A673 (cell line): ENCODE measurements at regions not wholly inside any gene's neighbourhood (a gene's known extent, or its start where the extent isn't known, plus 50 kb on each side); places are given as distances from the start of the nearest gene placed in this dataset.

Source experiments
- BruUV-seq: library from RNA; stranded (reverse); fragments of 400-500 nt; replicated peaks from 2 replicates; lab custom pipeline; 2021; lab: Mats Ljungman, UMichigan
- CTCF ChIA-PET: fragments of 300-600 bp; sonication (Branson Sonifier 250); formaldehyde crosslinking; loops from one replicate; lab custom pipeline; 2022; ENCODE audit warnings: antibody characterized with exemption; lab: Charles Lee
- POLR2A ChIA-PET: fragments of 300-600 bp; sonication (Branson Sonifier 250); formaldehyde crosslinking; loops from one replicate; lab custom pipeline; 2022; ENCODE audit warnings: antibody characterized with exemption; ENCODE audit not compliant: low non-redundant PET; lab: Charles Lee
- DNase-seq: peaks from one replicate; pipeline ENCODE4 v3.0.0-alpha.2; 2015; ENCODE audit warnings: low spot score
- H3K27ac ChIP-seq: fragments of 200-600 bp; sonication (generic); 2 replicates; pipeline ENCODE4 v1.5.1; 2016; ENCODE audit warnings: mixed run types, low read depth, mild to moderate bottlenecking, mixed read lengths, antibody characterized with exemption, low read length; ENCODE audit not compliant: poor library complexity, severe bottlenecking
- H3K27me3 ChIP-seq: fragments of 200-600 bp; sonication (generic); replicated peaks from 2 replicates; pipeline ENCODE4 v1.6.1; 2017; ENCODE audit warnings: mixed run types, low read depth, mild to moderate bottlenecking, mixed read lengths, antibody characterized with exemption, low read length; ENCODE audit not compliant: insufficient read depth, poor library complexity
- H3K36me3 ChIP-seq: fragments of 200-600 bp; sonication (generic); 2 replicates; pipeline ENCODE4 v1.6.1; 2016; ENCODE audit warnings: mixed run types, mild to moderate bottlenecking, mixed read lengths, antibody characterized with exemption, low read length; ENCODE audit not compliant: insufficient read depth, poor library complexity, severe bottlenecking
- H3K4me1 ChIP-seq: fragments of 200-600 bp; sonication (generic); 2 replicates; pipeline ENCODE4 v1.6.1; 2017; ENCODE audit warnings: mixed run types, mild to moderate bottlenecking, mixed read lengths, antibody characterized with exemption, low read length; ENCODE audit not compliant: insufficient read depth, poor library complexity, severe bottlenecking
- H3K4me3 ChIP-seq: fragments of 200-600 bp; sonication (generic); 2 replicates; pipeline ENCODE4 v1.5.1; 2016; ENCODE audit warnings: low read depth, mixed run types, mild to moderate bottlenecking, mixed read lengths, low read length; ENCODE audit not compliant: poor library complexity, severe bottlenecking
- H3K9me3 ChIP-seq: fragments of 200-600 bp; sonication (generic); 2 replicates; pipeline ENCODE4 v1.6.1; 2016; ENCODE audit warnings: mixed run types, low read depth, mild to moderate bottlenecking, mixed read lengths, antibody characterized with exemption, low read length; ENCODE audit not compliant: poor library complexity, severe bottlenecking
- CTCF ChIP-seq: fragments of 300-800, 200-600 bp; sonication (generic); conservative IDR thresholded peaks from 2 replicates; pipeline ENCODE4 v1.5.1; 2017; ENCODE audit warnings: low read depth, mild to moderate bottlenecking, antibody characterized with exemption, low read length, moderate library complexity, mixed read lengths
- EZH2 ChIP-seq: fragments of 200-600 bp; sonication (generic); IDR thresholded peaks from 2 replicates; pipeline ENCODE4 v1.6.1; 2017; ENCODE audit warnings: borderline replicate concordance, low read depth, mild to moderate bottlenecking, mixed read lengths, antibody characterized with exemption, low read length; ENCODE audit not compliant: poor library complexity, severe bottlenecking
- intact Hi-C: fragments of 100-400 bp; cut with micrococcal nuclease; formaldehyde crosslinking; loops from one replicate; pipeline ENCODE4 v1.10.0; 2022; ENCODE audit not compliant: unreplicated experiment

- DNase-seq = no peak
Measured at GRCh38 chr11:119779195-119780071, 50.4 kb upstream of the NECTIN1 start.

More at GRCh38 chr11:119779195-119780071, 50.4 kb upstream of the NECTIN1 start:
- Histone ChIP-seq H3K4me1 (no peaks in the 10 kb centered on the region), H3K27ac (no peak overlapping the region), H3K36me3 (no peaks in the 10 kb centered on the region), H3K9me3 (no peaks in the 10 kb centered on the region), H3K27me3 (peaks cover 28% of the 10 kb centered on the region), H3K4me3 (no peak overlapping the region)
- intact Hi-C loops = no loop called here
- ChIA-PET CTCF (no interaction called here), POLR2A (no interaction called here)
- no TSS peak for BruUV-seq
- no peak for TF ChIP-seq EZH2
- TF ChIP-seq CTCF = no peak
